Activated effector memory CD4-positive, alpha-beta T cell treated with anti-CD3 and anti-CD28 coated beads, Interleukin-2, amount 50 U/mL, for 16 hours (primary cell): ENCODE measurements at regions not wholly inside any gene's neighbourhood (a gene's known extent, or its start where the extent isn't known, plus 50 kb on each side); places are given as distances from the start of the nearest gene placed in this dataset.
"Not testable (repeated sequence)": the region's sequence is repeated elsewhere in the genome, so short reads cannot be mapped to it uniquely, and the experiment has no call there.

Experiments
- DNase-seq: peaks from one replicate; pipeline ENCODE4 v3.0.0-alpha.2; 2020

DNA sequence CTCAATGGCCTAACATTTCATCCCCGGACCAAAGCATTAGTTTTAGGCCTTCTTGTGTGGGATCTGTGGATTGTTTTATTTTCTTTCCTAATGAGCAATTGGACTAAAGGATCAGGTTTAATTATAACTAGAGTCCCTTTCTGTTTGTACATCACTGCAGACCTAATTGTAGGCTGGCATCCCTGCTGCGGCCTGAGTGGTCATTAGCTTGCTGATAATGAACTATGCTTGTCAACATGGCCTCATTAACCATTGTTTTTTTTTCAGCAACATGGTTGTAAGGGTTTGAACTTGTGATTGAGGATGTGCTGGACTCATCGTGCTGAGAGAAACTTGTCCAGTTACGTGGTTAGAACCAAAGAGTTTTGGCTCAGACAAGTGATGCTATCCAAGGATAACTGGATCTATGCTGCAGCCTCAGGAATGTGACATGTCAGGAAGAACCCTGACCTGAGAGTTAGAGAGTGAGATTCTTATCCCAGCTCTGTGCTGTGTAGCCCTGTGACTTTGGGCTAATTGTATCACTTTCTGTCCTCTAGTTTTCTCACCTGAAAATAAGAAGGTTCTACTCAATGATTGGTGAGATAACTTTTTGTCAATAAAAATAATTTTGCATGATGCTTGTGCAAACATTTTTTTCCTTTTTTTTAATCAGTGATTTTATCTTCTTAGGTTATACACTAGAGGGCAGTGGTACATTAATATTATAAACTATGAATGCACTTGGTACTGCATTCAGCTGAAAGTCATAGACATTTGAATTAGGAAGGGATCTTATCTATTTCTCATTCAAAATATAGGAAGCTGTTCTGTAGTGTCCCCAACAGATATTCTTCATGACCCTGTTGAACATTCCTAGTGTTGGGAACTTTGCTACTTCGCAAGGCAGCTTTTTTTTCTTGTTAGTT is 140.9 kb downstream of the RNF144B start:
- no peak for DNase-seq

DNA sequence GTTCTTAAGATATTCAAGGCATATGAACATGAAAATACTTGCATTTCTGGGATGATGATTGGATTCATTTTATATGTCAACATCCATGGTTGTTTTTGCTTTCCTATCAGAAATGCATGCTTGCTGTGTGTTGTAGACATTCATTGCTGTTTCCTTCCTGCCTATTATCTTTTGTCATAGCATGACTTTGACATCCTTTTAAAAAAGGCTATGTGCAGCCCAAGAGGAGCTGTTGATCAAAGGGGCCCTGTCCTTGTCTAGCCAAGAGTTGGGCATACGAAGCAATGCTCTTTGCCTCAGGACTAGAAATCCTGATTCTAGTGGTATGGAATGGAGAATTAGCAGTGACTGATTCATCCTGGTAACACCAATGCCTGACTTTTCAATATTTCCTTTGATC is 143.1 kb downstream of the RNF144B start:
- no peak for DNase-seq

GRCh38 chr6:18532139-18532538 is 145.0 kb downstream of the RNF144B start:
- DNase-seq, result no peak

DNA sequence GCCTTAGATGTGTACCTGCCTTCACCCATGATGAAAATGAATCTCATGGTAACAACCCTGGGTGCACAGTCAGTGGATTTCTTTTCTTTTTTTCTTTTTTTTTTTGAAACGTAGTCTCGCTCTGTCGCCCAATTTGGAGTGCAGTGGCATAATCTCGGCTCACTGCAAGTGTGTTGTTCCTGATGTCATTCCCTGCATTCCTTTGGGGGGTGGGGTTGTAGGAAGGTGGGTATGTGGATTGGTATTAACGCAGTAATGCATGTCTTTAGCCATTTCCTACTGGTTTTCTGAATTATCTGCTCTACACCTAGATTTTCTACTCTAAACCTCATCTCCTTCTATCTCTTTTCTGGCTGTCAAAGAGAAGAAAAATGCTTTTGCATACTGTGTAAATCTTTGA is 146.6 kb downstream of the RNF144B start:
- no peak for DNase-seq

DNA sequence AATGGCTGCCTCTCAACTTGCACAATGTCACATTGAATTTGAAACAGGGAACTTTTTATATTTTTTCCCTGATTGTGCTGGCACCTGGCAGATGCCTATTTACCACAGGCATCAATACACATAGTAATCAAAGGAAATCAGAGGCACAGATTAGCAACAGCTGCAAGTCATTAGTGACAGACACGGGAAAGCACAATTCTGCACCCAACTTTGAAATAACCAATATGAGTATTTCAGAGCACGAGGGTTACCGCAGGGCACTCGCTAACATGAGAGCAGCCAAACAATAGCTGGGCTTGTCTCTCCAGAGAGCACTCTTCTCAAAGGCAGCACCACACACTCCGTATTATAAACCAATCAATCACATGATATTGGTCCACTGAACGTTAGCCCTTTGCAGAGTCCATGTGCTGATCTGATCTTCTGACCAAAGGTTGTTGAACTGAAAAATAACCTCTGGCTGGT is 149.5 kb downstream of the RNF144B start:
- no peak for DNase-seq

- DNase-seq, result no peak
Observed at GRCh38 chr6:18538315-18538714, 151.2 kb downstream of the RNF144B start.

- no peak for DNase-seq
Observed at GRCh38 chr6:18543051-18543450, 155.9 kb downstream of the RNF144B start.

GRCh38 chr6:18545142-18545541 is 158.0 kb downstream of the RNF144B start:
- not testable (repeated sequence) for DNase-seq

DNA sequence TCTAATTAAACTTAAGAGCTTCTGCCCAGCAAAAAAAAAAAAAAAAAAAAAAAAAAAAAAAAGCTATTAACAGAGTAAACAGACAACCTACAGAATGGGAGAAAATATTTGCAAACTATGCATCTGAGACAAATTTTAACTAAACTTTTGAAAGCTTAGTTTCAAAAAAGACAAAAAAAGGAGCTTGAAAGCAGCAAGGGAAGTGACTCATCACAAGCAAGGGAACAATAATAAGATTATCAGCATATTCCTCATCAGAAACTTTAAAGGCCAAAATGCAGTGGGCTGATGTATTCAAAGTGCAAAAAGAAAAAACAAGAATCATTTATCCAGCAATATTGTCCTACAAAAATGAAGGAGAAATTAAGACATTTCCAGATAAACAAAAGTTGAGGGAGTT is 158.6 kb downstream of the RNF144B start:
- DNase-seq, result no peak

- DNase-seq, result no peak
Observed at GRCh38 chr6:18550119-18550518, 163.0 kb downstream of the RNF144B start.

GRCh38 chr6:18551228-18551627 is 164.1 kb downstream of the RNF144B start:
- DNase-seq, result no peak

DNA sequence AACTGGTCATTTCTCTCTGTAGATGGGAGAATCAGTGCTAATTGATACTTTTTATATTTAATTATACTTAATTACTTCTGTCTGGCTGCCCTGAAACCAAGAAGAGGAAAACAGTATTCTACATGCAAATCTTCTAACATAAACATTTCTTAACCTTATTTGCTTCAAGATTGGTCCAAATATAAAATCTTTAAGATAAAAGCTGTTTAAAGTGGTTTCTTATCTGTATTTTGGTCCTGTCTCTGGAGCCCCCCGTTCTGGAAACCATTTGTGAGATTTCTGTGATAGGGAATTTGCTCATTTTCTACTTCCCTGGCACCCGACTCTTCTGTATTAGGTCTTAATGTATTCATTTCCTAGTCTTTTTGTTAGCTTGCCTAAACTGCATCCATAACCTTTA is 168.6 kb downstream of the RNF144B start:
- no peak for DNase-seq

DNA sequence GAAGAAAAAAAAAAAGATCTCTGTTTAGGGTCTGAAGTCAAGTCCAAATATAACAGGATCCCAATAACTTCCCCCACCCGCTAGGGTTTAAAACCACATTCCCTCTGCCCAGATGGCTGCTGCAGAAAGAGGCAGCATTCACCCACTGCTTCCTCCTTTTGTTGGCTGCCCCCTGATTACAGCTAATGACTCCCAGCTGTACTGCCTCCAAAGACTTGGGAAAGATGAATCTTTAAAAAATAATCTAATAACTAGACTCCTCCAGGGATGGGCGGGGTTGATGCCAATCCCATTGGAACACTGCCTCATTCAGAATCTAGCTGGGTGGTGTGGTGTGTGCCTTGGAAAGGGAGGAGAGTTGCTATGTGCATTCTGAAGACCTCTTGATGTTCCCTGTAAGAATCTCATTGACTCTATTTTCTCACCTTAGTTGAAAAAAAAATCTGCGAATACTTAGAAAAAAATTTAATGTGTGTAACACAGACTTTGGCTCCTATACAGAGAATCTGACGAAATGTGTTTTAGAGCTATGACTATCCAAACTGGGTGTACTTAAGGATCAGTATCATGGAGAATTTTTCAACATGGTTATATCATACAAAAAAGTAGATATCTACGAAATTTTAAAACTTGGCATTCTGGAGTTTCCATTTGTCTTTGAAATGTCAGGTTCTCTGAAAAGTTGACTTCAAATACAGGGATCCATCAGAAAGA is 174.0 kb downstream of the RNF144B start:
- DNase-seq, result no peak

DNA sequence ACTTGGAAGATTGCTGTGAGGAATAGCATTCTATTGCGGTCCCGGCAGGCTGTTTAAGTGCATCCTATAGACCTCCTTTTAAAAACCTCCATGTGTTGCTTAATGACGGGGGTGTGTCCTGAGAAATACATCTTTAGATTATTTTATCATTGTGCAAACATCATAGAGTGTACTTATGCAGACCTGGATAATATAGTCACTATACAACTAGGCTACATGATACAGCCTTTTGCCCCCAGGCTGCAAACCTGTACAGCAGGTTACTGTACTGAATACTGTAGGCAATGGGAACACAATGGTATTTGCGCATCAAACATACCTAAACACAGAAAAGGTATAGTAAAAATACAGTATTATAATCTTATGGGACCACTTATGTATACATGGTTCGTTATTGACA is 175.6 kb downstream of the RNF144B start:
- no peak for DNase-seq

DNA sequence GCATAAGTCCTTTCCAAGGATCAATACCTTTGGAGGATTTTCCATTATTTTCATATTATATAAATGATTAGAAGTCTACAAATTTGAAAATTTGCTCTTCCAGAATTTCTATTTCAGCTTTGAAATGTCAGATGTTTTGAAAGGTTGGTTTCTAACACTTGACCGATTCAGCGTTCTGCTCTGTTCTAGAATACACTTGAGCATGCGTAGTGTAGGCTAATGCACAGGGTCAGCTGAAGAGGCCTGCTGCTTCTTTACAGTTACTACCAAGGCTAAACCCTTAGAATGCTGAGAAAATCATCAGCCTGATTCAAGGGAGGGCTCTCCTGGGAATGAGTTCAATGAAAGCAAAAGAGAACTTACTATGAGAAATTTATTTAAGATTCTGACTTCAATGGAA is 177.6 kb downstream of the RNF144B start:
- no peak for DNase-seq

DNA sequence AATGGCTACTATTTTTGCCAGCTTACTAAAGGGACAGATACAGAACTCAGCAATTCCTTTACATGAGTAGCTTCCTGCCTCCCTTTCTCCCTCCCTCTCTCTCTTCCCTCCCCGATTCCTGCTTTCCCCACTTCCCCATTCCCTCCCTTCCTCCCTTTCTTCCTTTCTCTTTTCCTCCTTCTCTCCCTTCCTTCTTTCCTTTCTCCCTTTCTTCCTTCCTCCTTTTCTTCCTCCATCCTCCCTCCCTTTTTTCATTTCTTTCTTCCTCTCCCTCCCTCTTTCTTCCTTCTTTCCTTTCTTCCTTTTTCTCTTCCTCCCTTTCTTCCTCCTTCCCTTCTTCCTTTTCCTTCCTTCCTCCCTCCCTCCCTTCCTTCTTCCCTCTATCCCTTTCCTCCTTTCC is 178.1 kb downstream of the RNF144B start:
- DNase-seq, result no peak

DNA sequence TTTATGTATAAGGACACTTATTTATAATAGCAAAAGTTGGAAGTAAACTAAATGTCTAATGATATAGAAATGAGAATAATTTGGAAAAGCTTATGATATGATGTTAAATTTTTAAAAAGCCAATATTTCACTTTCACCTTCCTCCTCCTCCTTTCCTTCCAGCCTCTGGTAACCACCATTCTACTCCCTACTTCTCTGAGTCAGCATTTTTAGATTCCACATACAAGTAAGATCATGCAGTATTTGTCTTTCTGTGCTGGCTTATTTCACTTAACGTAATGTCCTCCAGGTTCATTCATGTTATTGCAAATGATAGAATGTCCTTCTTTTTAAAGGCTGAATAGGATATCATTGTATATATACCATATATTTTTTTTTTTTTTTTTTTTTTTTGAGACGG is 180.2 kb downstream of the RNF144B start:
- DNase-seq, result no peak

DNA sequence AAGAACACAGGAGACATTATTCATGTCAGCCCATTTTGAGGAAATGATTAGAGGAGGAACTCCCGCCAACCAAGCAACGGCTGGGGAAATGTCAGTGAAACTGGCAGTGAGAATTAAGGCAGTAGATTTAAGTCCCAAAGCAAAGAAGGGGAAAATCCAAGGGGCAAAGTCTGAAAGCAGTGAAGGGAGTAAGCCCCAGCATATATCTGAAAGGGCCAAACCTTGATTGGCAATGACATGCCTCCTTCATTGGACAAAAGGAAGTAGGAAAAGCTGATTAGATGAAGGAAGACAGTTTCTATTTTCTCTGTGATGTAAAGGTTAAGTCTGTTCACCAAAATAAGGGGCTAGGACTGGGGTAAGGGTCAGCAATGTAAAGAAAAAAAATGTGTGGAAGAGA is 190.3 kb downstream of the RNF144B start:
- no peak for DNase-seq

GRCh38 chr6:18579166-18579565 is 192.0 kb downstream of the RNF144B start:
- DNase-seq, result no peak

DNA sequence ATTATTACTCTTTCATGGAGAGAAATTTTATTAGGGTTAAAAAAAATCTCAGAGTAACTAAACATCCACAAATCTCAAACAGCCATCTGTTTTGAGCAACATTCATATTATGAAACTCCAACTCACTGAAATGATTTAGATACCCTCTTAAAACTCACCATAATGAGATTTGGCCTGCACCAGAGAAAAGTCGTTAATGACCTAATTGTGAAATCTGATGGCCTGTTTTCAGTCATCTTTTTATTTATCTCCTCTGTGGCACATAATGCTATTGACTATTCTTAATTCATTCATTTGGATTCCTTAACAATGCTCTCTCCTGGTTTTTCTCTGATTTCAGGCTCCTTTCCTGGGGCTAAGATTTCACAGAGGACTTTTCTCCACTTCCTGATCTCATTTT is 192.7 kb downstream of the RNF144B start:
- no peak for DNase-seq

GRCh38 chr6:18584372-18584771 is 197.2 kb downstream of the RNF144B start:
- no peak for DNase-seq

DNA sequence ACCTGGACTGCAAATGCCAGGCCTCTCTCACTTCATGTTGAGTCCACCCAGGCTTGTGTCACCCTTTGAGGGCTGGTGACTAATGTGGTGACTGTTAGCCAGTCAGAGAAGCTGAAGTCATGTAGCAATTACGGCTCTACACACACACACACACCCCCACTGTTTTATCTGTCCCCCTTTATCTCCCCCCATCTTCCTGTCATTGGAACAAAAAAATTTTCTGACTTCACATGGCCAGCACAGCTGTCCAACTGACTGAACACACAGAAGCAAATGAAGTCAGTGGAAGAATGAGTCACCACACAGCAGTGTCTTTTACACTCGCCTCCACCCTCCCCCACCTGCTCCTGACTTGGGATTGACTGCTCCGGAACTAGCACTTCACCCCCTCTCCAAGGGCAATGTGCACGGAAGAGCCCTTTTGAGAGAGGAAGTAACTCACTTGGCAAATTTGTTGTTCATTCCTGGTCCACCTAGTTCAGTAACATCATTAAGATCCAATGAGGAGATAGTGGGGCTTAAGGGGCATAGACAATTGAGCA is 198.0 kb downstream of the RNF144B start:
- DNase-seq, result no peak

GRCh38 chr6:18586133-18586532 is 199.0 kb downstream of the RNF144B start:
- no peak for DNase-seq
